A673 (cell line): ENCODE measurements at regions not wholly inside any gene's neighbourhood (a gene's known extent, or its start where the extent isn't known, plus 50 kb on each side); places are given as distances from the start of the nearest gene placed in this dataset.

Experiments used
- EZH2 ChIP-seq: fragments of 200-600 bp; sonication (generic); IDR thresholded peaks from 2 replicates; pipeline ENCODE4 v1.6.1; 2017; ENCODE audit warnings: borderline replicate concordance, low read depth, mild to moderate bottlenecking, mixed read lengths, antibody characterized with exemption, low read length; ENCODE audit not compliant: poor library complexity, severe bottlenecking
- TF ChIP-seq, protein P1 (sequence below): fragments of 300-800, 200-600 bp; sonication (generic); conservative IDR thresholded peaks from 2 replicates; pipeline ENCODE4 v1.5.1; 2017; ENCODE audit warnings: low read depth, mild to moderate bottlenecking, antibody characterized with exemption, low read length, moderate library complexity, mixed read lengths

DNA sequence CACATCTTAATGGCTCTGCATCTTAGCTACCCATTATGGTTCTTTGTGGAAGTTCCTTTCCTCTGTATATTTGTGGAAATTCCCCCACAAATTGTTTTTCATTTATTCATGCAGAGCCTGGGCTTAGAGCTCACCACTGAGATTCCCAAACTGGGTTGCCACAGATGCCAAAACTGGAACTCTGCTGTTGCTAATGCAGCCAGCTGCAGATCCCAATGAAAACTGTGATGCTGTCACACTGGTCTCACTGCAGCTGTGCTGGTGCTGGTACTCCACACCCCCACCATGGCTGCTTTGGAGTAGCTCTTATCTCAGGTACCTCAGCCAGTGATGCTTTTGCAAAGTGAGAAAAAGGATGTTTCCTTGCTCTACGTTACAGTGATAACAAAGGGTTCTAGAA is 87.7 kb downstream of the DCK start:
- TF ChIP-seq, protein P1, sequence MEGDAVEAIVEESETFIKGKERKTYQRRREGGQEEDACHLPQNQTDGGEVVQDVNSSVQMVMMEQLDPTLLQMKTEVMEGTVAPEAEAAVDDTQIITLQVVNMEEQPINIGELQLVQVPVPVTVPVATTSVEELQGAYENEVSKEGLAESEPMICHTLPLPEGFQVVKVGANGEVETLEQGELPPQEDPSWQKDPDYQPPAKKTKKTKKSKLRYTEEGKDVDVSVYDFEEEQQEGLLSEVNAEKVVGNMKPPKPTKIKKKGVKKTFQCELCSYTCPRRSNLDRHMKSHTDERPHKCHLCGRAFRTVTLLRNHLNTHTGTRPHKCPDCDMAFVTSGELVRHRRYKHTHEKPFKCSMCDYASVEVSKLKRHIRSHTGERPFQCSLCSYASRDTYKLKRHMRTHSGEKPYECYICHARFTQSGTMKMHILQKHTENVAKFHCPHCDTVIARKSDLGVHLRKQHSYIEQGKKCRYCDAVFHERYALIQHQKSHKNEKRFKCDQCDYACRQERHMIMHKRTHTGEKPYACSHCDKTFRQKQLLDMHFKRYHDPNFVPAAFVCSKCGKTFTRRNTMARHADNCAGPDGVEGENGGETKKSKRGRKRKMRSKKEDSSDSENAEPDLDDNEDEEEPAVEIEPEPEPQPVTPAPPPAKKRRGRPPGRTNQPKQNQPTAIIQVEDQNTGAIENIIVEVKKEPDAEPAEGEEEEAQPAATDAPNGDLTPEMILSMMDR = no peak
- TF ChIP-seq EZH2 = no peak
